Stimulated activated naive B cell treated with anti-CD40 and anti-IgM and Interleukin-4, amounts not matched to agents 10 μg/mL and 1 μg/mL and 100 μg/mL, for 72 hours (primary cell): ENCODE measurements at regions not wholly inside any gene's neighbourhood (a gene's known extent, or its start where the extent isn't known, plus 50 kb on each side); places are given as distances from the start of the nearest gene placed in this dataset.

Experiments
- ATAC-seq, 2 donors: fragments of 150-1000 bp; cut with Tn5 transposase; replicated peaks; 2 replicates each; pipeline ENCODE4 v1.10.0; 2021; ENCODE audit warnings: moderate library complexity in 1 of 2
- DNase-seq: peaks from one replicate; pipeline ENCODE4 v3.0.0; 2021
- H3K27ac Mint-ChIP-seq: one replicate; pipeline ENCODE4 v1.8.0; 2022; ENCODE audit warnings: mild to moderate bottlenecking, mixed read lengths
- H3K27me3 Mint-ChIP-seq, 2 donors: one replicate each; pipeline ENCODE4 v1.8.0; 2022; ENCODE audit warnings: mixed read lengths in 2 of 2
- H3K36me3 Mint-ChIP-seq, 2 donors: one replicate each; pipeline ENCODE4 v1.8.0; 2022; ENCODE audit warnings: mixed read lengths in 2 of 2, mild to moderate bottlenecking in 1 of 2
- H3K4me1 Mint-ChIP-seq, 2 donors: one replicate each; pipeline ENCODE4 v1.8.0; 2022; ENCODE audit warnings: mixed read lengths in 2 of 2, mild to moderate bottlenecking in 1 of 2
- H3K4me3 Mint-ChIP-seq, 2 donors: one replicate each; pipeline ENCODE4 v1.8.0; 2022; ENCODE audit warnings: mild to moderate bottlenecking in 2 of 2, mixed read lengths in 2 of 2, moderate library complexity in 1 of 2
- H3K9me3 Mint-ChIP-seq, 2 donors: one replicate each; pipeline ENCODE4 v1.8.0; 2022; ENCODE audit warnings: mixed read lengths in 2 of 2, mild to moderate bottlenecking in 1 of 2

GRCh38 chr20:10135438-10135837, 83.2 kb upstream of the SNAP25 start:
- H3K4me3 Mint-ChIP-seq: no peak overlapping the region
- H3K9me3 Mint-ChIP-seq: no peaks in the 10 kb centered on the region
- no peak for DNase-seq
- H3K27me3 Mint-ChIP-seq: peaks cover 0 to 4% of the 10 kb centered on the region in 2 donors
- H3K27ac Mint-ChIP-seq: no peak overlapping the region
- H3K36me3 Mint-ChIP-seq: no peaks in the 10 kb centered on the region
- ATAC-seq: no peak
- H3K4me1 Mint-ChIP-seq: no peaks in the 10 kb centered on the region

DNA sequence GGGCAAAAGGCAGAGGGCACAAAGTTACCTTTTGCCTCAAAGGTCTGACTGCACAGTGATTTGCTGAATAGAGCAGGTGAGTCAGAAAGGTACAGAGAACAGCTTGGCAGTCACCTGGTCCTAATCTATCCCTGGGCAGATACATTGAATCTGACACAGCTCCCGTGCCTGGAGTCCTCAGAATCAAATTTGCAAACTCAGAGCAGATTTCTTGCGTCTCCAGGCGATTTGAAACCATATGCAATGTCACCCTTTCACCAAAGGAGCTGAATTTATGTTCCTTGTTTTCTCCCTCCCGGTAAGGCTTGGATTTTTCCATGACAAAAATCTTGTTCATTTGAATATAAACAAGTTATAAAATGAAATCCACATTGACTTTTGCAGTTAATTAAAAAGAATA, 81.6 kb upstream of the SNAP25 start:
- no peak overlapping the region for H3K4me3 Mint-ChIP-seq
- no peaks in the 10 kb centered on the region for H3K36me3 Mint-ChIP-seq
- peaks cover 0 to 7% of the 10 kb centered on the region in 2 donors for H3K27me3 Mint-ChIP-seq
- ATAC-seq (no peak), DNase-seq (no peak)
- no peaks in the 10 kb centered on the region for H3K9me3 Mint-ChIP-seq
- H3K4me1 Mint-ChIP-seq: no peaks in the 10 kb centered on the region
- H3K27ac Mint-ChIP-seq: no peak overlapping the region

DNA sequence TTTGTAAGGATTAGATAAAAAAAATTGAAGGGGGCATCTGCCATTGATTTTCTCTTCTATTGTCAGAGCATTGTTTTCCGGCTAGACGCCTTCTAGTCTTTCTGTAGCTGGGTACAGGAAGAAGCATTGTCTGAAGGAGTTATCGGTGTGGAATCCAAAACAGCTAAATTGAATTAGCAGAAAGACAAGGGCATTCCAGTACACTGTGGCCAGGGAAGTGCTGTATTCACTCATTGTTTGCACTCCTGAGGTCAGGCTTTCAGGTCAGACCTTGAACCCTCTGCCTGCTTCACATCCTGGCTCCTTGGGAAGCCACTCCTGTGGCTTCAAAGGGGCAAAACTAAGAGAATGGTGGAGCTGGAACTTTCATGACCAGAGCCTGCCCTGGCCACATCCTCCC, 81.1 kb upstream of the SNAP25 start:
- DNase-seq (no peak), ATAC-seq (no peak)
- H3K4me3 Mint-ChIP-seq: no peak overlapping the region
- peaks cover 0 to 7% of the 10 kb centered on the region in 2 donors for H3K27me3 Mint-ChIP-seq
- no peaks in the 10 kb centered on the region for H3K9me3 Mint-ChIP-seq
- no peak overlapping the region for H3K27ac Mint-ChIP-seq
- H3K4me1 Mint-ChIP-seq: no peaks in the 10 kb centered on the region
- H3K36me3 Mint-ChIP-seq: no peaks in the 10 kb centered on the region

- H3K27ac Mint-ChIP-seq: no peak overlapping the region
- ATAC-seq (no peak), DNase-seq (no peak)
- H3K27me3 Mint-ChIP-seq: peaks cover 7 to 23% of the 10 kb centered on the region in 2 donors
- H3K36me3 Mint-ChIP-seq: no peaks in the 10 kb centered on the region
- H3K4me1 Mint-ChIP-seq: no peaks in the 10 kb centered on the region
- peaks cover 4 to 8% of the 10 kb centered on the region in 2 donors for H3K9me3 Mint-ChIP-seq
- H3K4me3 Mint-ChIP-seq: no peak overlapping the region
Measured at GRCh38 chr20:10157549-10157948, 61.1 kb upstream of the SNAP25 start.

DNA sequence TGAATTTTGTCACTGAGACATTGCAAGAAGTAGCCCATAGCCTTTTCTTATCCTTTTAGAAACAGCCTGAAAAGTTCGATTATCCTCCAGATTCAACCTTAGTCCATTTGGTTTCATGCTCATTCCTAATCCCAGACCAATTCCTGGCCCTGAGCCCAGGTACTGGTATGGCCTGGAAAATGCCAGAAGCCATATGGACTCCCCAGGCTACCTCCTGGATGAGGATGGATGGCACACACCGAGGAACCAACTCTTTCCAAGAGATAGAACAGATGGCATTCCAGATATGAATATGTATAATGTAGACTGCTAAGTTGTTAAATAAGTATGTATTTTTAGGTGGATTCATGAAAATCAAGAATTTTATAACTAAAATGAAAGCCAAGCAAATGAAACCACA, 51.6 kb upstream of the SNAP25 start:
- ATAC-seq (no peak), DNase-seq (no peak)
- Mint-ChIP-seq H3K27me3 (peaks cover 24 to 28% of the 10 kb centered on the region in 2 donors), H3K27ac (no peak overlapping the region), H3K4me1 (peaks cover 2 to 5% of the 10 kb centered on the region in 2 donors), H3K4me3 (no peak overlapping the region), H3K9me3 (peaks cover 9 to 14% of the 10 kb centered on the region in 2 donors), H3K36me3 (no peaks in the 10 kb centered on the region)

GRCh38 chr20:10167594-10167993, 51.0 kb upstream of the SNAP25 start:
- Mint-ChIP-seq H3K9me3 (peaks cover 9 to 14% of the 10 kb centered on the region in 2 donors), H3K27ac (no peak overlapping the region), H3K27me3 (peaks cover 26 to 31% of the 10 kb centered on the region in 2 donors), H3K4me3 (no peak overlapping the region), H3K36me3 (peaks cover 0 to 3% of the 10 kb centered on the region in 2 donors), H3K4me1 (peaks cover 5 to 11% of the 10 kb centered on the region in 2 donors)
- DNase-seq: no peak
- ATAC-seq: no peak
